ENCODE measurements at regions not wholly inside any gene's neighbourhood (a gene's known extent, or its start where the extent isn't known, plus 50 kb on each side); places are given as distances from the start of the nearest gene placed in this dataset.
A peak's percentile ranks its signal among the peaks of the same experiment; 100 is the strongest.

- TF ChIP-seq ZFP3 (CRISPR knock-in tag; IDR thresholded peaks at IDR 0.05) (no peak), SNAI2 (CRISPR knock-in tag; IDR thresholded peaks at IDR 0.05) (no peak), BACH2 (CRISPR knock-in tag; IDR thresholded peaks at IDR 0.05; ENCODE audit: borderline replicate concordance) (no peak), ZNF565 (CRISPR knock-in tag; conservative IDR thresholded peaks at IDR 0.05; ENCODE audit: low read depth) (no peak), ISL1 (CRISPR knock-in tag; IDR thresholded peaks at IDR 0.05) (no peak), GLIS3 (CRISPR knock-in tag; IDR thresholded peaks at IDR 0.05) (no peak), ZNF8 (CRISPR knock-in tag; IDR thresholded peaks at IDR 0.05) (no peak), ZC3H10 (CRISPR knock-in tag; IDR thresholded peaks at IDR 0.05) (no peak), TCF4 (CRISPR knock-in tag; IDR thresholded peaks at IDR 0.05; ENCODE audit: borderline replicate concordance) (no peak), ZFP30 (CRISPR knock-in tag; IDR thresholded peaks at IDR 0.05) (no peak), OSR1 (CRISPR knock-in tag; IDR thresholded peaks at IDR 0.05) (no peak), POU6F1 (CRISPR knock-in tag; IDR thresholded peaks at IDR 0.05; ENCODE audit: borderline replicate concordance, low read depth) (no peak), TSHZ2 (CRISPR knock-in tag; IDR thresholded peaks at IDR 0.05) (no peak), CSDC2 (CRISPR knock-in tag; IDR thresholded peaks at IDR 0.05) (no peak), RARB (CRISPR knock-in tag; IDR thresholded peaks at IDR 0.05) (no peak), ARNTL (CRISPR knock-in tag; IDR thresholded peaks at IDR 0.05; ENCODE audit: borderline replicate concordance, low read depth) (no peak)
- ATAC-seq = no peak
Observed at GRCh38 chr9:134500931-134501760, 140.5 kb upstream of the COL5A1 start.

GRCh38 chr9:134501761-134502265 is 139.8 kb upstream of the COL5A1 start:
- TF ChIP-seq ZFP3 (CRISPR knock-in tag; IDR thresholded peaks at IDR 0.05) = no peak
- no peak for TF ChIP-seq ZC3H10 (CRISPR knock-in tag; IDR thresholded peaks at IDR 0.05)
- TF ChIP-seq ARNTL (CRISPR knock-in tag; IDR thresholded peaks at IDR 0.05; ENCODE audit: borderline replicate concordance, low read depth) = no peak
- TF ChIP-seq OSR1 (CRISPR knock-in tag; IDR thresholded peaks at IDR 0.05) = no peak
- TF ChIP-seq CSDC2 (CRISPR knock-in tag; IDR thresholded peaks at IDR 0.05) = no peak
- no peak for TF ChIP-seq ZNF70 (CRISPR knock-in tag; IDR thresholded peaks at IDR 0.05)
- no peak for TF ChIP-seq BACH2 (CRISPR knock-in tag; IDR thresholded peaks at IDR 0.05; ENCODE audit: borderline replicate concordance)
- no peak for TF ChIP-seq POU6F1 (CRISPR knock-in tag; IDR thresholded peaks at IDR 0.05; ENCODE audit: borderline replicate concordance, low read depth)
- TF ChIP-seq ISL1 (CRISPR knock-in tag; IDR thresholded peaks at IDR 0.05) = no peak
- TF ChIP-seq PPARA (CRISPR knock-in tag; IDR thresholded peaks at IDR 0.05; ENCODE audit: borderline replicate concordance) = no peak
- no peak for TF ChIP-seq ZNF565 (CRISPR knock-in tag; conservative IDR thresholded peaks at IDR 0.05; ENCODE audit: low read depth)
- no peak for ATAC-seq

GRCh38 chr9:134502266-134502791 is 139.3 kb upstream of the COL5A1 start:
- ATAC-seq = peak; percentile 37; the same call in 2 of the 3 replicates
- no peak for TF ChIP-seq ZNF8 (CRISPR knock-in tag; IDR thresholded peaks at IDR 0.05)
- TF ChIP-seq TSHZ2 (CRISPR knock-in tag; IDR thresholded peaks at IDR 0.05) = no peak
- TF ChIP-seq TCF4 (CRISPR knock-in tag; IDR thresholded peaks at IDR 0.05; ENCODE audit: borderline replicate concordance) = no peak
- no peak for TF ChIP-seq SNAI2 (CRISPR knock-in tag; IDR thresholded peaks at IDR 0.05)
- TF ChIP-seq ISL1 (CRISPR knock-in tag; IDR thresholded peaks at IDR 0.05) = no peak
- no peak for TF ChIP-seq CSRNP3 (CRISPR knock-in tag; IDR thresholded peaks at IDR 0.05)
- TF ChIP-seq POU6F1 (CRISPR knock-in tag; IDR thresholded peaks at IDR 0.05; ENCODE audit: borderline replicate concordance, low read depth) = no peak
- no peak for TF ChIP-seq TOX (CRISPR knock-in tag; IDR thresholded peaks at IDR 0.05; ENCODE audit: borderline replicate concordance)
- no peak for TF ChIP-seq OSR1 (CRISPR knock-in tag; IDR thresholded peaks at IDR 0.05)
- TF ChIP-seq ZNF70 (CRISPR knock-in tag; IDR thresholded peaks at IDR 0.05) = no peak
- TF ChIP-seq PPARA (CRISPR knock-in tag; IDR thresholded peaks at IDR 0.05; ENCODE audit: borderline replicate concordance) = no peak
- no peak for TF ChIP-seq ESRRG (CRISPR knock-in tag; IDR thresholded peaks at IDR 0.05)
- TF ChIP-seq ZFP3 (CRISPR knock-in tag; IDR thresholded peaks at IDR 0.05) = no peak
- TF ChIP-seq RARB (CRISPR knock-in tag; IDR thresholded peaks at IDR 0.05) = no peak

Data from SK-N-SH treated with all-trans-retinoic acid at 6 μM for 48 hours (cell line).